NT2/D1 (cell line): ENCODE measurements at regions not wholly inside any gene's neighbourhood (a gene's known extent, or its start where the extent isn't known, plus 50 kb on each side); places are given as distances from the start of the nearest gene placed in this dataset.
A peak's percentile ranks its signal among the peaks of the same experiment; 100 is the strongest.

Experiments
- DNase-seq: peaks from one replicate; pipeline ENCODE4 v3.0.0-alpha.2; 2011; ENCODE audit warnings: low read depth, low spot score
- H3K27me3 ChIP-seq: 2 replicates; pipeline ENCODE4 v1.6.0; 2011; ENCODE audit warnings: mild to moderate bottlenecking; ENCODE audit not compliant: insufficient read length, insufficient read depth
- H3K36me3 ChIP-seq: 2 replicates; pipeline ENCODE4 v1.6.1; 2011; ENCODE audit warnings: mild to moderate bottlenecking, low read length, mixed read lengths; ENCODE audit not compliant: insufficient read depth, insufficient read length
- H3K4me1 ChIP-seq: 2 replicates; pipeline ENCODE4 v1.5.1; 2011; ENCODE audit not compliant: insufficient read depth, insufficient read length
- H3K4me3 ChIP-seq: 2 replicates; pipeline ENCODE4 v1.5.1; 2011; ENCODE audit warnings: low read depth; ENCODE audit not compliant: insufficient read length
- H3K9ac ChIP-seq: 2 replicates; pipeline ENCODE4 v1.6.0; 2011; ENCODE audit warnings: low read depth; ENCODE audit not compliant: insufficient read length
- H3K9me3 ChIP-seq: 2 replicates; pipeline ENCODE4 v1.5.1; 2011; ENCODE audit warnings: mild to moderate bottlenecking, low read length; ENCODE audit not compliant: insufficient read depth
- SUZ12 ChIP-seq: IDR thresholded peaks from 2 replicates; pipeline ENCODE4 v1.6.1; 2011; ENCODE audit not compliant: insufficient read length, insufficient read depth; ENCODE audit errors: extremely low read depth
- YY1 ChIP-seq: IDR thresholded peaks from 2 replicates; pipeline ENCODE4 v1.6.1; 2011; ENCODE audit not compliant: insufficient read length, insufficient read depth
- ZNF274 ChIP-seq: IDR thresholded peaks from 2 replicates; pipeline ENCODE4 v1.6.1; 2011; ENCODE audit warnings: mild to moderate bottlenecking, low read depth, low read length

GRCh38 chr2:211259831-211260476 lies 703.6 kb downstream of the CPS1 start:
- no peak for TF ChIP-seq SUZ12
- TF ChIP-seq YY1 = no peak
- no peak for TF ChIP-seq ZNF274
- Histone ChIP-seq H3K36me3 (no peaks in the 10 kb centered on the region), H3K9ac (no peak overlapping the region), H3K9me3 (0 out of 2 replicates have a peak, but pooled peaks cover 5% of the 10 kb centered on the region), H3K4me1 (no peaks in the 10 kb centered on the region), H3K27me3 (no peaks in the 10 kb centered on the region), H3K4me3 (no peak overlapping the region)
- no peak for DNase-seq

- H3K27me3 ChIP-seq = no peaks in the 10 kb centered on the region
- H3K36me3 ChIP-seq = no peaks in the 10 kb centered on the region
- H3K4me3 ChIP-seq = no peak overlapping the region
- H3K4me1 ChIP-seq = no peaks in the 10 kb centered on the region
- DNase-seq = no peak
- TF ChIP-seq ZNF274 (no peak), YY1 (no peak), SUZ12 (no peak)
- H3K9ac ChIP-seq = no peak overlapping the region
- H3K9me3 ChIP-seq = peaks cover 13% of the 10 kb centered on the region; the same call in 1 of the 2 replicates
Observed at GRCh38 chr2:211270257-211270656, 713.9 kb downstream of the CPS1 start.

- Histone ChIP-seq H3K4me1 (no peaks in the 10 kb centered on the region), H3K4me3 (no peak overlapping the region), H3K9me3 (no peaks in the 10 kb centered on the region), H3K9ac (no peak overlapping the region), H3K27me3 (no peaks in the 10 kb centered on the region), H3K36me3 (no peaks in the 10 kb centered on the region)
- peak; percentile 1 for DNase-seq
- no peak for TF ChIP-seq YY1
- TF ChIP-seq SUZ12 = no peak
- TF ChIP-seq ZNF274 = no peak
Observed at GRCh38 chr2:211281430-211282073, 725.2 kb downstream of the CPS1 start.

GRCh38 chr2:211302676-211303075 lies 746.3 kb downstream of the CPS1 start:
- H3K4me1 ChIP-seq = no peaks in the 10 kb centered on the region
- no peaks in the 10 kb centered on the region for H3K36me3 ChIP-seq
- H3K9me3 ChIP-seq = no peaks in the 10 kb centered on the region
- no peak overlapping the region for H3K9ac ChIP-seq
- H3K4me3 ChIP-seq = no peak overlapping the region
- TF ChIP-seq YY1 = no peak
- no peaks in the 10 kb centered on the region for H3K27me3 ChIP-seq
- no peak for DNase-seq

GRCh38 chr2:211306929-211307328 lies 750.5 kb downstream of the CPS1 start:
- Histone ChIP-seq H3K4me3 (no peak overlapping the region), H3K27me3 (no peaks in the 10 kb centered on the region), H3K36me3 (no peaks in the 10 kb centered on the region), H3K9ac (no peak overlapping the region), H3K9me3 (no peaks in the 10 kb centered on the region), H3K4me1 (no peaks in the 10 kb centered on the region)
- no peak for DNase-seq
- TF ChIP-seq ZNF274 = no peak
- no peak for TF ChIP-seq SUZ12
- no peak for TF ChIP-seq YY1
